ENCODE measurements at regions not wholly inside any gene's neighbourhood (a gene's known extent, or its start where the extent isn't known, plus 50 kb on each side); places are given as distances from the start of the nearest gene placed in this dataset.

- Mint-ChIP-seq H3K27ac (no peak overlapping the region), H3K9me3 (no peaks in the 10 kb centered on the region), H3K4me1 (peaks cover 15 to 16% of the 10 kb centered on the region in 2 experiments), H3K4me3 (no peak overlapping the region), H3K36me3 (ENCODE audit: insufficient read depth in 1 of 3, low read depth in 3 of 3) (no peaks in the 10 kb centered on the region), H3K27me3 (ENCODE audit: low read depth) (peaks cover 6% of the 10 kb centered on the region)
- no peaks in the 10 kb centered on the region for H3K27me3 ChIP-seq (ENCODE audit: insufficient read depth, low read length)
- no peak overlapping the region for H4K8ac ChIP-seq (replicated peaks; ENCODE audit: insufficient read length, low read depth, low read length)
- H2BK20ac ChIP-seq (ENCODE audit: low read depth, low read length, poor library complexity, severe bottlenecking), result no peak overlapping the region
- H2BK15ac ChIP-seq (ENCODE audit: low read depth, low read length), result no peak overlapping the region
- no peak overlapping the region for H3K4ac ChIP-seq (ENCODE audit: low read depth, low read length)
- H3K14ac ChIP-seq (ENCODE audit: insufficient read depth, low read length), result no peak overlapping the region
- no peak overlapping the region for H4K91ac ChIP-seq (ENCODE audit: insufficient read length, low read depth, low read length)
- no peaks in the 10 kb centered on the region for H4K20me1 ChIP-seq (ENCODE audit: control insufficient read depth, insufficient read depth, insufficient read length)
- no peak overlapping the region for H2AFZ ChIP-seq (ENCODE audit: low read length)
- H2BK12ac ChIP-seq (ENCODE audit: insufficient read length, low read depth, low read length), result no peak overlapping the region
- WGBS (ENCODE audit: extremely low coverage, insufficient read length, low lambda C conversion rate), result no CpG with 5 or more reads among the region's 10 CpGs
- no peak overlapping the region for H3K4me2 ChIP-seq (ENCODE audit: insufficient read depth, insufficient read length, low read length)
- H3K79me1 ChIP-seq (ENCODE audit: insufficient read depth, low read depth, low read length, poor library complexity, severe bottlenecking), result no peaks in the 10 kb centered on the region
- no peak overlapping the region for H3K56ac ChIP-seq (ENCODE audit: insufficient read length, low read depth, low read length)
- no peak overlapping the region for H2BK5ac ChIP-seq (ENCODE audit: insufficient read length, low read length)
- H3K9me3 ChIP-seq (ENCODE audit: control insufficient read depth, low read depth, low read length), result no peaks in the 10 kb centered on the region
- H4K5ac ChIP-seq (ENCODE audit: insufficient read length, low read depth, low read length), result no peak overlapping the region
- no peaks in the 10 kb centered on the region for H3K4me1 ChIP-seq (ENCODE audit: insufficient read depth, low read length)
- H3K18ac ChIP-seq (ENCODE audit: insufficient read length, low read depth, low read length), result no peak overlapping the region
- no peak for DNase-seq
- H3T11ph ChIP-seq (ENCODE audit: low read length), result no peak overlapping the region
- H3K27ac ChIP-seq (ENCODE audit: insufficient read length, low read depth, low read length), result no peak overlapping the region
- H3K79me2 ChIP-seq (ENCODE audit: insufficient read depth, low read length), result no peaks in the 10 kb centered on the region
- H3K23me2 ChIP-seq (ENCODE audit: insufficient read length, low read depth, low read length, poor library complexity, severe bottlenecking), result no peaks in the 10 kb centered on the region
- H2BK120ac ChIP-seq (ENCODE audit: low read depth, low read length, poor library complexity, severe bottlenecking), result no peak overlapping the region
- no peak overlapping the region for H2AK5ac ChIP-seq (ENCODE audit: insufficient read length, low read length)
- no peak overlapping the region for H3K23ac ChIP-seq (ENCODE audit: insufficient read length, low read depth, low read length)
- H3K9ac ChIP-seq (ENCODE audit: extremely low read depth, insufficient read length, low read length), result no peak overlapping the region
- TF ChIP-seq CTCF (conservative IDR thresholded peaks at IDR 0.05), result no peak
These were observed 89.0 kb downstream of the TEX29 start for GRCh38 chr13:111409413-111409812.
